Liver (tissue), 3 donors: ENCODE measurements at regions not wholly inside any gene's neighbourhood (a gene's known extent, or its start where the extent isn't known, plus 50 kb on each side); places are given as distances from the start of the nearest gene placed in this dataset.

Source experiments
- NR2F2 ChIP-seq: IDR thresholded peaks from 2 replicates; pipeline ENCODE4 v1.6.1; 2016; ENCODE audit warnings: antibody characterized with exemption
- RAD21 ChIP-seq, 2 donors: IDR thresholded peaks; 2 replicates each; pipeline ENCODE4 v1.6.1; 2016; ENCODE audit warnings: antibody characterized with exemption in 2 of 2, mild to moderate bottlenecking in 2 of 2
- TF ChIP-seq, protein P1 (sequence below): fragments of 150-350 bp; IDR thresholded peaks from 2 replicates; pipeline ENCODE4 v1.5.1; 2017; ENCODE audit warnings: improper control_type of control experiment, low read depth, low read length; ENCODE audit not compliant: missing input control
- donor health status: healthy.
- donor health status: healthy.

DNA sequence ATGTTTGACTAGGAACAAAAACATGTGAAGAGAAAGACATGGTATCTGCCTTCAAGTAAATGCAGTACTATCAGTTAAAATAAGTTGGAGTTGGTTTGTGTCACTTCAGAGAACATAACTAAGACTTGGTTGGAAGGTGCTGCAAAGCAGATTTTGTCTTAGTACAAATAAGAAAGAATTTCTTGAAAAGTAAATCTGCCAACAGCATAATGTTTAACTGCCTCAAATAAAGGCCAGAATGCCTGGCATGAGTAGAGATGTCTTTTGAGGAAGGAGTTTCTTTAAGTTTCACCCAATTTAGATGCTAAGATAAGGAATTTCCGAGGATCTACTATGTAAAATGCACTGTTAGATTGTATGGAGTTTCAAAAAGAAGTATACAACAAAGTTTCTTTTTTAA is 409.7 kb downstream of the PIK3C3 start:
- TF ChIP-seq RAD21 (IDR thresholded peaks at IDR 0.05), result no peak
- TF ChIP-seq, protein P1, sequence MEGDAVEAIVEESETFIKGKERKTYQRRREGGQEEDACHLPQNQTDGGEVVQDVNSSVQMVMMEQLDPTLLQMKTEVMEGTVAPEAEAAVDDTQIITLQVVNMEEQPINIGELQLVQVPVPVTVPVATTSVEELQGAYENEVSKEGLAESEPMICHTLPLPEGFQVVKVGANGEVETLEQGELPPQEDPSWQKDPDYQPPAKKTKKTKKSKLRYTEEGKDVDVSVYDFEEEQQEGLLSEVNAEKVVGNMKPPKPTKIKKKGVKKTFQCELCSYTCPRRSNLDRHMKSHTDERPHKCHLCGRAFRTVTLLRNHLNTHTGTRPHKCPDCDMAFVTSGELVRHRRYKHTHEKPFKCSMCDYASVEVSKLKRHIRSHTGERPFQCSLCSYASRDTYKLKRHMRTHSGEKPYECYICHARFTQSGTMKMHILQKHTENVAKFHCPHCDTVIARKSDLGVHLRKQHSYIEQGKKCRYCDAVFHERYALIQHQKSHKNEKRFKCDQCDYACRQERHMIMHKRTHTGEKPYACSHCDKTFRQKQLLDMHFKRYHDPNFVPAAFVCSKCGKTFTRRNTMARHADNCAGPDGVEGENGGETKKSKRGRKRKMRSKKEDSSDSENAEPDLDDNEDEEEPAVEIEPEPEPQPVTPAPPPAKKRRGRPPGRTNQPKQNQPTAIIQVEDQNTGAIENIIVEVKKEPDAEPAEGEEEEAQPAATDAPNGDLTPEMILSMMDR, result no peak
- no peak for TF ChIP-seq NR2F2
